GM18508 (cell line): ENCODE measurements at regions not wholly inside any gene's neighbourhood (a gene's known extent, or its start where the extent isn't known, plus 50 kb on each side); places are given as distances from the start of the nearest gene placed in this dataset.

Source experiments
- ATAC-seq: cut with Tn5 transposase; IDR thresholded peaks from one replicate; pipeline ENCODE4 v1.9.1; 2021; ENCODE audit warnings: moderate number of reproducible peaks; ENCODE audit not compliant: insufficient read depth, unreplicated experiment

DNA sequence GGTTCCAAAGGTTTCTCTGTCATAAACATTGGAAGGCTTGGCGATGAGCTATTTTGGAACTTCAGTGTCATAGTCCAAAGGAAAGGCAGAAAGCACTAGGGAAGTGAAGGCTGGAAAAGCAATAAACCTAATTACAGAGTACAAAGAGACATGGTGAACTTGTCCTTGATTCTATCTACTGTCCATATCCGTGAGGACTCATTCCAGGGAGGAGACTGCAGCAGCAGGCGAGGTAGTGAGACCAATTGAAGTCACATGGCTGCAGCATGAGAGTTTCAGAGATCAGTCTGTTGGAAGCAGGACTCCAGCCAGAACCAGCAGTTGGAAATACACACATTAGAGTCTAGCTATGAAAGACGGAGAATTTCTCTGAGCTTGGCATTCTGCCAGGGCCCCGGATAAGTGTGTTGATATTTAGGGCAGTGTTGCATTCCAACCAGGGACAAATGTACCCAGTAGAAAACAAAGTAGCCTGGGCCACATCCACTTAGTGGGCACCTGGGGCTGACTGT lies 54.1 kb upstream of the ARHGAP42 start:
- ATAC-seq: no peak

DNA sequence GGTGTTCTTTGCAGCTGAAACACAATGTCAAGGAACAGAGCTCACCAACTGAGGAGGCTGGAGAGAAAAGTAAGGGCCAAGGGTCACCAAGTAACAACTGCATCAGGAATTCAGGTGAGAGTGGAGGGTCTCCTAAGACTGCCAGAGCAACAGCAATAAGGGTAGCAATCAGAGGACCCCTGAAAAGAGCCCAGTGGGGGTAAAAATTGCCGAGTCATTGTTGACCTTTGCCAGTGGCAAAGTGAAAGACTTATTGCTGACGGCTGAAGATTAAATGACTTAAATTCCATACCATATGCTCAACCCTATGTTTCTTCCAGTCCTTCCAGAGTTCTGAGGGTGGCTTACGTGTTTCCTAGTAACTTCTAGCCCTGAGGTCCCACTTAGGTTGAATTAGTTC lies 51.9 kb upstream of the ARHGAP42 start:
- no peak for ATAC-seq

DNA sequence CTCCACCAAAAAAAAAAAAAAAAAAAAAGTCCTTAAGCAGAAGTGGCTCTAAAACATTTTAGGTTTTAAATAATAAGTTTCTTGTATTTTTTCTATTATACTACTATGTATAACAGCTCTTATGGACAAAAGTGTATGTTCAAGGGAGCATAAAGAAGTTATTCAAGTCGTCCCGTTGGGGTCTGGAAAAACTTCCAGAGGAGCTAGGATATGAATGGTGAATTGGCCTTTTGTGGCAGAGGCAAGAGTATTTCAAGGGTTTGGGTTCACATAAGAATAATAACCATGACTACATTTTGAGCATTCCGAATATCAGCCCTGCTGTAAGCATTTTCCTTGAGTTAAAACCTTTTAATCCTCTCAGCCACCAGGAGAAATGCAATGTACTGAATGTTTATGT lies 50.6 kb upstream of the ARHGAP42 start:
- ATAC-seq: no peak
